GM12891 (cell line): ENCODE measurements at regions not wholly inside any gene's neighbourhood (a gene's known extent, or its start where the extent isn't known, plus 50 kb on each side); places are given as distances from the start of the nearest gene placed in this dataset.

Source experiments
- POLR2A ChIP-seq: IDR thresholded peaks from 2 replicates; pipeline ENCODE4 v1.6.1; 2011; ENCODE audit warnings: low read depth, low read length, control low read depth
- POLR2AphosphoS5 ChIP-seq: IDR thresholded peaks from 2 replicates; pipeline ENCODE4 v1.6.1; 2011; ENCODE audit warnings: low read depth, low read length, control low read depth

- TF ChIP-seq POLR2AphosphoS5: no peak
- no peak for TF ChIP-seq POLR2A
These were observed 193.7 kb downstream of the TOX3 start for GRCh38 chr16:52353249-52353648.
